Panc1 (cell line): ENCODE measurements at regions not wholly inside any gene's neighbourhood (a gene's known extent, or its start where the extent isn't known, plus 50 kb on each side); places are given as distances from the start of the nearest gene placed in this dataset.

Experiments
- CTCF ChIP-seq: fragments of 450-650 bp; IDR thresholded peaks from 2 replicates; pipeline ENCODE4 v1.5.1; 2017; ENCODE audit warnings: mild to moderate bottlenecking
- POLR2AphosphoS5 ChIP-seq: IDR thresholded peaks from 2 replicates; pipeline ENCODE4 v1.6.1; 2012; ENCODE audit warnings: mild to moderate bottlenecking, low read depth, low read length, moderate library complexity
- REST ChIP-seq, 2 experiments: IDR thresholded peaks; 2 replicates each; pipeline ENCODE4 v1.6.1; 2011 to 2012; ENCODE audit warnings: low read depth in 2 of 2, control low read depth in 1 of 2, low read length in 1 of 2, mild to moderate bottlenecking in 1 of 2, moderate library complexity in 1 of 2; ENCODE audit not compliant: insufficient read depth in 1 of 2
- SIN3A ChIP-seq: IDR thresholded peaks from 2 replicates; pipeline ENCODE4 v1.6.1; 2012; ENCODE audit warnings: low read depth, mild to moderate bottlenecking, low read length, moderate library complexity, borderline replicate concordance; ENCODE audit not compliant: insufficient read depth
- TCF7L2 ChIP-seq: IDR thresholded peaks from 2 replicates; pipeline ENCODE4 v1.6.1; 2011; ENCODE audit warnings: mild to moderate bottlenecking, low read depth, low read length, inconsistent platforms

GRCh38 chr7:41013117-41013516, 689.8 kb downstream of the INHBA start:
- no peak for TF ChIP-seq CTCF
- no peak for TF ChIP-seq REST (IDR thresholded peaks at IDR 0.05; ENCODE audit: insufficient read depth in 1 of 2, low read depth in 2 of 2, low read length in 1 of 2)
- TF ChIP-seq SIN3A = no peak
- no peak for TF ChIP-seq POLR2AphosphoS5
- TF ChIP-seq TCF7L2 = no peak
